ENCODE measurements at regions not wholly inside any gene's neighbourhood (a gene's known extent, or its start where the extent isn't known, plus 50 kb on each side); places are given as distances from the start of the nearest gene placed in this dataset.

GRCh38 chr1:226800763-226801380 is 61.8 kb upstream of the ITPKB start:
- Histone ChIP-seq H3K27me3 (no peaks in the 10 kb centered on the region), H3K4me3 (no peak overlapping the region), H3K4me1 (no peaks in the 10 kb centered on the region), H3K27ac (no peak overlapping the region), H3K36me3 (no peaks in the 10 kb centered on the region), H3K9me3 (no peaks in the 10 kb centered on the region)
- DNase-seq (no peak), ATAC-seq (no peak), FAIRE-seq (no peak)
- TF ChIP-seq CTCF (IDR thresholded peaks at IDR 0.05), result no peak
- WGBS, 2 donors, result 74 to 81% methylated on average over 2 of the region's 2 CpGs
- intact Hi-C loops (cut with DNase I), result no loop called here

GRCh38 chr1:226799634-226800281 is 60.7 kb upstream of the ITPKB start:
- TF ChIP-seq CTCF (IDR thresholded peaks at IDR 0.05), result no peak
- Histone ChIP-seq H3K36me3 (no peaks in the 10 kb centered on the region), H3K4me1 (no peaks in the 10 kb centered on the region), H3K27me3 (no peaks in the 10 kb centered on the region), H3K4me3 (no peak overlapping the region), H3K27ac (no peak overlapping the region), H3K9me3 (no peaks in the 10 kb centered on the region)
- ATAC-seq (no peak), FAIRE-seq (no peak), DNase-seq (no peak)
- intact Hi-C loops (cut with DNase I), result no loop called here
- WGBS, 2 donors, result 75 to 79% methylated on average over 12 of the region's 12 CpGs

GRCh38 chr1:226798427-226799411 is 59.6 kb upstream of the ITPKB start:
- Histone ChIP-seq H3K9me3 (no peaks in the 10 kb centered on the region), H3K27me3 (no peaks in the 10 kb centered on the region), H3K27ac (no peak overlapping the region), H3K36me3 (no peaks in the 10 kb centered on the region), H3K4me3 (no peak overlapping the region), H3K4me1 (no peaks in the 10 kb centered on the region)
- no peak for DNase-seq
- intact Hi-C loops (cut with DNase I), result no loop called here
- FAIRE-seq, result no peak
- no peak for TF ChIP-seq CTCF (IDR thresholded peaks at IDR 0.05)
- 82 to 85% methylated on average over 22 of the region's 22 CpGs for WGBS, 2 donors
- no peak for ATAC-seq

GRCh38 chr1:226797151-226797550 is 58.1 kb upstream of the ITPKB start:
- no peak for FAIRE-seq
- DNase-seq, result no peak
- Histone ChIP-seq H3K27me3 (no peaks in the 10 kb centered on the region), H3K9me3 (no peaks in the 10 kb centered on the region), H3K4me1 (no peaks in the 10 kb centered on the region), H3K27ac (no peak overlapping the region), H3K36me3 (no peaks in the 10 kb centered on the region), H3K4me3 (no peak overlapping the region)
- intact Hi-C loops (cut with DNase I), result no loop called here
- TF ChIP-seq CTCF (IDR thresholded peaks at IDR 0.05), result no peak
- ATAC-seq, result no peak
- 88 to 91% methylated on average over 5 of the region's 5 CpGs for WGBS, 2 donors
